GM23338 (cell line): ENCODE measurements at regions not wholly inside any gene's neighbourhood (a gene's known extent, or its start where the extent isn't known, plus 50 kb on each side); places are given as distances from the start of the nearest gene placed in this dataset.

Experiments used
- EZH2 ChIP-seq: fragments of 200-600 bp; sonication (generic); IDR thresholded peaks from one replicate; pipeline ENCODE4 v1.8.0; 2017; ENCODE audit warnings: antibody characterized with exemption, mild to moderate bottlenecking, low read depth; ENCODE audit not compliant: unreplicated experiment
- EZH2phosphoT487 ChIP-seq: fragments of 200-600 bp; sonication (generic); IDR thresholded peaks from one replicate; pipeline ENCODE4 v1.8.1; 2018; ENCODE audit warnings: antibody characterized with exemption; ENCODE audit not compliant: unreplicated experiment
- JUNB ChIP-seq: IDR thresholded peaks from one replicate; pipeline ENCODE4 v1.6.1; 2016; ENCODE audit warnings: antibody characterized with exemption; ENCODE audit not compliant: unreplicated experiment
- STAT1 ChIP-seq: IDR thresholded peaks from one replicate; pipeline ENCODE4 v1.6.1; 2016; ENCODE audit warnings: antibody characterized with exemption; ENCODE audit not compliant: unreplicated experiment
- ZNF114 ChIP-seq: fragments of 250-450 bp; sonication (Bioruptor Pico); IDR thresholded peaks from 2 replicates; pipeline ENCODE4 v1.5.0; 2020; ENCODE audit warnings: mild to moderate bottlenecking, moderate library complexity
- TF ChIP-seq, protein P1 (sequence below): fragments of 250-450 bp; sonication (Bioruptor Pico); IDR thresholded peaks from 2 replicates; pipeline ENCODE4 v1.5.0; 2020; ENCODE audit warnings: mild to moderate bottlenecking, moderate library complexity
- TF ChIP-seq, protein P2 (sequence below), 2 experiments: fragments of 200-600 bp in 1 of 2; sonication (generic) in 1 of 2; conservative IDR thresholded peaks; 2 replicates each; pipeline versions ENCODE4 v1.5.1 to v1.6.1; 2016 to 2017; ENCODE audit warnings: antibody characterized with exemption in 2 of 2, low read depth in 2 of 2, mild to moderate bottlenecking in 2 of 2, moderate library complexity in 1 of 2
- TF ChIP-seq, protein P3 (sequence below): IDR thresholded peaks from one replicate; pipeline ENCODE4 v1.6.1; 2018; ENCODE audit warnings: antibody characterized with exemption; ENCODE audit not compliant: unreplicated experiment
- TF ChIP-seq, protein P4 (sequence below): IDR thresholded peaks from 2 replicates; pipeline ENCODE4 v1.6.1; 2016; ENCODE audit warnings: antibody characterized with exemption

DNA sequence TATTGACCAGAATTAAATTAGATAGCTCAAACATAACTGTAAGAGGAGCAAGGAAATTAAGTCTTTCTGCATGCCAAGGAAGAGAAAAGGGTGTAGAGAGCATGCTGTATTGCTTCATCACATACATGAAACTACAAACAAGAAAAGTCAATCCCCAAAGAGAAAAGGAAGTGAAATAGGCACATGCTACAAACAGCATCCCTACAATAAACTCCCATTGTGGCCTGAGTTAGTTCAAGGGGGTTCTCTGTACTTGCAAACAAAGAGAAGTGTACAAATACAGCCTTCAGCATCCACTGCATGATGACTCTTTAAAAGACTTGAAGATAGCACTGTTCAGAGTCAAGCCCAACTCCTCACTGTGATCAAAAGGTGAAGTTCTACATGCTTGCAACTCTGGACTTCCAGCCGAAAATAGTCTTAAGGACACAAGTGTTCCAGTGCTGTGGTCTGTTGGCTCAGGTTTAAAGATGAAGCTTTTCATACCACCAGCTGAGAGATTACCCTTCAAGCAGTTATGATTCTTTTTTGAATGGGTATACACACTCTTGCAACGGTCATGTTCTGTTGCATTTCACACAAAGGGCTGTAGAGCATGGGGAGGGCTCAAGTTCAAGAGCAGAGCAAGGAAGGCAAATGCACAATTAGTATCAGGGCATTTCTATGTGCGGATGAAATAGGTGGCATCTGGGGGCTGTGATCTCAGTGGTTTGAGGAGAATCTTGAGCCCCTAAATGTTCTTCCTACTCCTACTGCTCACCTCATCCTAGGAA, 534.5 kb downstream of the EBF1 start (continued):
- TF ChIP-seq, protein P1, sequence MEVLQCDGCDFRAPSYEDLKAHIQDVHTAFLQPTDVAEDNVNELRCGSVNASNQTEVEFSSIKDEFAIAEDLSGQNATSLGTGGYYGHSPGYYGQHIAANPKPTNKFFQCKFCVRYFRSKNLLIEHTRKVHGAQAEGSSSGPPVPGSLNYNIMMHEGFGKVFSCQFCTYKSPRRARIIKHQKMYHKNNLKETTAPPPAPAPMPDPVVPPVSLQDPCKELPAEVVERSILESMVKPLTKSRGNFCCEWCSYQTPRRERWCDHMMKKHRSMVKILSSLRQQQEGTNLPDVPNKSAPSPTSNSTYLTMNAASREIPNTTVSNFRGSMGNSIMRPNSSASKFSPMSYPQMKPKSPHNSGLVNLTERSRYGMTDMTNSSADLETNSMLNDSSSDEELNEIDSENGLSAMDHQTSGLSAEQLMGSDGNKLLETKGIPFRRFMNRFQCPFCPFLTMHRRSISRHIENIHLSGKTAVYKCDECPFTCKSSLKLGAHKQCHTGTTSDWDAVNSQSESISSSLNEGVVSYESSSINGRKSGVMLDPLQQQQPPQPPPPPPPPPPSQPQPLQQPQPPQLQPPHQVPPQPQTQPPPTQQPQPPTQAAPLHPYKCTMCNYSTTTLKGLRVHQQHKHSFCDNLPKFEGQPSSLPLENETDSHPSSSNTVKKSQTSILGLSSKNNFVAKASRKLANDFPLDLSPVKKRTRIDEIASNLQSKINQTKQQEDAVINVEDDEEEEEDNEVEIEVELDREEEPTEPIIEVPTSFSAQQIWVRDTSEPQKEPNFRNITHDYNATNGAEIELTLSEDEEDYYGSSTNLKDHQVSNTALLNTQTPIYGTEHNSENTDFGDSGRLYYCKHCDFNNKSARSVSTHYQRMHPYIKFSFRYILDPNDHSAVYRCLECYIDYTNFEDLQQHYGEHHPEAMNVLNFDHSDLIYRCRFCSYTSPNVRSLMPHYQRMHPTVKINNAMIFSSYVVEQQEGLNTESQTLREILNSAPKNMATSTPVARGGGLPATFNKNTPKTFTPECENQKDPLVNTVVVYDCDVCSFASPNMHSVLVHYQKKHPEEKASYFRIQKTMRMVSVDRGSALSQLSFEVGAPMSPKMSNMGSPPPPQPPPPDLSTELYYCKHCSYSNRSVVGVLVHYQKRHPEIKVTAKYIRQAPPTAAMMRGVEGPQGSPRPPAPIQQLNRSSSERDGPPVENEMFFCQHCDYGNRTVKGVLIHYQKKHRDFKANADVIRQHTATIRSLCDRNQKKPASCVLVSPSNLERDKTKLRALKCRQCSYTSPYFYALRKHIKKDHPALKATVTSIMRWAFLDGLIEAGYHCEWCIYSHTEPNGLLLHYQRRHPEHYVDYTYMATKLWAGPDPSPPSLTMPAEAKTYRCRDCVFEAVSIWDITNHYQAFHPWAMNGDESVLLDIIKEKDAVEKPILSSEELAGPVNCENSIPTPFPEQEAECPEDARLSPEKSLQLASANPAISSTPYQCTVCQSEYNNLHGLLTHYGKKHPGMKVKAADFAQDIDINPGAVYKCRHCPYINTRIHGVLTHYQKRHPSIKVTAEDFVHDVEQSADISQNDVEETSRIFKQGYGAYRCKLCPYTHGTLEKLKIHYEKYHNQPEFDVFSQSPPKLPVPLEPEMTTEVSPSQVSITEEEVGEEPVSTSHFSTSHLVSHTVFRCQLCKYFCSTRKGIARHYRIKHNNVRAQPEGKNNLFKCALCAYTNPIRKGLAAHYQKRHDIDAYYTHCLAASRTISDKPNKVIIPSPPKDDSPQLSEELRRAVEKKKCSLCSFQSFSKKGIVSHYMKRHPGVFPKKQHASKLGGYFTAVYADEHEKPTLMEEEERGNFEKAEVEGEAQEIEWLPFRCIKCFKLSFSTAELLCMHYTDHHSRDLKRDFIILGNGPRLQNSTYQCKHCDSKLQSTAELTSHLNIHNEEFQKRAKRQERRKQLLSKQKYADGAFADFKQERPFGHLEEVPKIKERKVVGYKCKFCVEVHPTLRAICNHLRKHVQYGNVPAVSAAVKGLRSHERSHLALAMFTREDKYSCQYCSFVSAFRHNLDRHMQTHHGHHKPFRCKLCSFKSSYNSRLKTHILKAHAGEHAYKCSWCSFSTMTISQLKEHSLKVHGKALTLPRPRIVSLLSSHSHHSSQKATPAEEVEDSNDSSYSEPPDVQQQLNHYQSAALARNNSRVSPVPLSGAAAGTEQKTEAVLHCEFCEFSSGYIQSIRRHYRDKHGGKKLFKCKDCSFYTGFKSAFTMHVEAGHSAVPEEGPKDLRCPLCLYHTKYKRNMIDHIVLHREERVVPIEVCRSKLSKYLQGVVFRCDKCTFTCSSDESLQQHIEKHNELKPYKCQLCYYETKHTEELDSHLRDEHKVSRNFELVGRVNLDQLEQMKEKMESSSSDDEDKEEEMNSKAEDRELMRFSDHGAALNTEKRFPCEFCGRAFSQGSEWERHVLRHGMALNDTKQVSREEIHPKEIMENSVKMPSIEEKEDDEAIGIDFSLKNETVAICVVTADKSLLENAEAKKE (CRISPR knock-in tag), result no peak
- TF ChIP-seq, protein P2, sequence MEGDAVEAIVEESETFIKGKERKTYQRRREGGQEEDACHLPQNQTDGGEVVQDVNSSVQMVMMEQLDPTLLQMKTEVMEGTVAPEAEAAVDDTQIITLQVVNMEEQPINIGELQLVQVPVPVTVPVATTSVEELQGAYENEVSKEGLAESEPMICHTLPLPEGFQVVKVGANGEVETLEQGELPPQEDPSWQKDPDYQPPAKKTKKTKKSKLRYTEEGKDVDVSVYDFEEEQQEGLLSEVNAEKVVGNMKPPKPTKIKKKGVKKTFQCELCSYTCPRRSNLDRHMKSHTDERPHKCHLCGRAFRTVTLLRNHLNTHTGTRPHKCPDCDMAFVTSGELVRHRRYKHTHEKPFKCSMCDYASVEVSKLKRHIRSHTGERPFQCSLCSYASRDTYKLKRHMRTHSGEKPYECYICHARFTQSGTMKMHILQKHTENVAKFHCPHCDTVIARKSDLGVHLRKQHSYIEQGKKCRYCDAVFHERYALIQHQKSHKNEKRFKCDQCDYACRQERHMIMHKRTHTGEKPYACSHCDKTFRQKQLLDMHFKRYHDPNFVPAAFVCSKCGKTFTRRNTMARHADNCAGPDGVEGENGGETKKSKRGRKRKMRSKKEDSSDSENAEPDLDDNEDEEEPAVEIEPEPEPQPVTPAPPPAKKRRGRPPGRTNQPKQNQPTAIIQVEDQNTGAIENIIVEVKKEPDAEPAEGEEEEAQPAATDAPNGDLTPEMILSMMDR (conservative IDR thresholded peaks at IDR 0.05; ENCODE audit: low read depth in 2 of 2), result no peak
- no peak for TF ChIP-seq ZNF114 (CRISPR knock-in tag)
- TF ChIP-seq, protein P3, sequence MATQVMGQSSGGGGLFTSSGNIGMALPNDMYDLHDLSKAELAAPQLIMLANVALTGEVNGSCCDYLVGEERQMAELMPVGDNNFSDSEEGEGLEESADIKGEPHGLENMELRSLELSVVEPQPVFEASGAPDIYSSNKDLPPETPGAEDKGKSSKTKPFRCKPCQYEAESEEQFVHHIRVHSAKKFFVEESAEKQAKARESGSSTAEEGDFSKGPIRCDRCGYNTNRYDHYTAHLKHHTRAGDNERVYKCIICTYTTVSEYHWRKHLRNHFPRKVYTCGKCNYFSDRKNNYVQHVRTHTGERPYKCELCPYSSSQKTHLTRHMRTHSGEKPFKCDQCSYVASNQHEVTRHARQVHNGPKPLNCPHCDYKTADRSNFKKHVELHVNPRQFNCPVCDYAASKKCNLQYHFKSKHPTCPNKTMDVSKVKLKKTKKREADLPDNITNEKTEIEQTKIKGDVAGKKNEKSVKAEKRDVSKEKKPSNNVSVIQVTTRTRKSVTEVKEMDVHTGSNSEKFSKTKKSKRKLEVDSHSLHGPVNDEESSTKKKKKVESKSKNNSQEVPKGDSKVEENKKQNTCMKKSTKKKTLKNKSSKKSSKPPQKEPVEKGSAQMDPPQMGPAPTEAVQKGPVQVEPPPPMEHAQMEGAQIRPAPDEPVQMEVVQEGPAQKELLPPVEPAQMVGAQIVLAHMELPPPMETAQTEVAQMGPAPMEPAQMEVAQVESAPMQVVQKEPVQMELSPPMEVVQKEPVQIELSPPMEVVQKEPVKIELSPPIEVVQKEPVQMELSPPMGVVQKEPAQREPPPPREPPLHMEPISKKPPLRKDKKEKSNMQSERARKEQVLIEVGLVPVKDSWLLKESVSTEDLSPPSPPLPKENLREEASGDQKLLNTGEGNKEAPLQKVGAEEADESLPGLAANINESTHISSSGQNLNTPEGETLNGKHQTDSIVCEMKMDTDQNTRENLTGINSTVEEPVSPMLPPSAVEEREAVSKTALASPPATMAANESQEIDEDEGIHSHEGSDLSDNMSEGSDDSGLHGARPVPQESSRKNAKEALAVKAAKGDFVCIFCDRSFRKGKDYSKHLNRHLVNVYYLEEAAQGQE, result no peak
- TF ChIP-seq EZH2phosphoT487, result no peak
- TF ChIP-seq EZH2, result no peak
- TF ChIP-seq STAT1, result no peak
- TF ChIP-seq JUNB, result no peak
- TF ChIP-seq, protein P4, sequence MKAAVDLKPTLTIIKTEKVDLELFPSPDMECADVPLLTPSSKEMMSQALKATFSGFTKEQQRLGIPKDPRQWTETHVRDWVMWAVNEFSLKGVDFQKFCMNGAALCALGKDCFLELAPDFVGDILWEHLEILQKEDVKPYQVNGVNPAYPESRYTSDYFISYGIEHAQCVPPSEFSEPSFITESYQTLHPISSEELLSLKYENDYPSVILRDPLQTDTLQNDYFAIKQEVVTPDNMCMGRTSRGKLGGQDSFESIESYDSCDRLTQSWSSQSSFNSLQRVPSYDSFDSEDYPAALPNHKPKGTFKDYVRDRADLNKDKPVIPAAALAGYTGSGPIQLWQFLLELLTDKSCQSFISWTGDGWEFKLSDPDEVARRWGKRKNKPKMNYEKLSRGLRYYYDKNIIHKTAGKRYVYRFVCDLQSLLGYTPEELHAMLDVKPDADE, result no peak
